ENCODE measurements at regions not wholly inside any gene's neighbourhood (a gene's known extent, or its start where the extent isn't known, plus 50 kb on each side); places are given as distances from the start of the nearest gene placed in this dataset.

DNA sequence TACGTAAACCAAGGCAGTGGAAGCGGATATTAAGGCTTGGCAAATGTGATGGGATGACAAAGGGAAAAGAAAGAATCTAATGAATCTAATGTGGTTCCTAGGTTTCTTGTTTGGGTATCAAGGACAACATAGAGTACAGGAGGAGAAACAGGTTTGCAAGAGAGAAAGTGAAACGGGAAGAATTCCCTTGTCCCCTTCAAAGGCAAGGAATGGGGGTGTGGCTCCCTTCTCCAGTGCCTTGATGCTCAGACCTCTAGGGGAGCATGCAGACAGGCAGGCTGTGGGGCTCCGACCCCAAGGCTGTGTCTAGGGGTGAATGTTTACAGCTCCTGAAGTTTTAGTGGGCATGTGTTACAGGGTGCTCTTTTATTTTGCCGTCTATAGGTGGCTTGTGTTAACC is 317.5 kb upstream of the HSF2 start:
- no peak for TF ChIP-seq ZFX (IDR thresholded peaks at IDR 0.05; ENCODE audit: borderline replicate concordance)
- TF ChIP-seq, protein P1, sequence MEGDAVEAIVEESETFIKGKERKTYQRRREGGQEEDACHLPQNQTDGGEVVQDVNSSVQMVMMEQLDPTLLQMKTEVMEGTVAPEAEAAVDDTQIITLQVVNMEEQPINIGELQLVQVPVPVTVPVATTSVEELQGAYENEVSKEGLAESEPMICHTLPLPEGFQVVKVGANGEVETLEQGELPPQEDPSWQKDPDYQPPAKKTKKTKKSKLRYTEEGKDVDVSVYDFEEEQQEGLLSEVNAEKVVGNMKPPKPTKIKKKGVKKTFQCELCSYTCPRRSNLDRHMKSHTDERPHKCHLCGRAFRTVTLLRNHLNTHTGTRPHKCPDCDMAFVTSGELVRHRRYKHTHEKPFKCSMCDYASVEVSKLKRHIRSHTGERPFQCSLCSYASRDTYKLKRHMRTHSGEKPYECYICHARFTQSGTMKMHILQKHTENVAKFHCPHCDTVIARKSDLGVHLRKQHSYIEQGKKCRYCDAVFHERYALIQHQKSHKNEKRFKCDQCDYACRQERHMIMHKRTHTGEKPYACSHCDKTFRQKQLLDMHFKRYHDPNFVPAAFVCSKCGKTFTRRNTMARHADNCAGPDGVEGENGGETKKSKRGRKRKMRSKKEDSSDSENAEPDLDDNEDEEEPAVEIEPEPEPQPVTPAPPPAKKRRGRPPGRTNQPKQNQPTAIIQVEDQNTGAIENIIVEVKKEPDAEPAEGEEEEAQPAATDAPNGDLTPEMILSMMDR (IDR thresholded peaks at IDR 0.05), result no peak
- H3K27ac ChIP-seq, result no peak overlapping the region

DNA sequence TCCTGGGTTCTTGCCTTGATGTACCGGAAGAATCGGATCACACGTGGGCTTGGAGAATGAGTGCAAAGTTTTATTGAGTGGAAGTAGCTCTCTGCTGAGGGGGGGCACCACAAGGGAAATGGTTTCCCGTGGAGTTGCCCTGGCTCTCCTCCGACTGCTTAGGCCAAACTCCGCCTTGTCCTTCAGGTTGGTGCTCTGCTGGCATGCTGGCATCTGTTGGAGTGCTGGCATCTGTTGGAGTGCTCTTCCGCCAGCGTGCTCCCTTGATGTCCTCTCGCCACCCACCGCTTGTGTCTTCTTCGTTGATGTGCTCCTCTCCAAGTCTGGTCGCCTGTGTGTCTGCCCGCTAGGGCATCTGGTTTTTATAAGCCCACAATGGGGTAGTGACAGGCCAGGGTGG is 317.1 kb upstream of the HSF2 start:
- TF ChIP-seq, protein P1 (IDR thresholded peaks at IDR 0.05), result no peak
- no peak for TF ChIP-seq ZFX (IDR thresholded peaks at IDR 0.05; ENCODE audit: borderline replicate concordance)
- no peak overlapping the region for H3K27ac ChIP-seq

DNA sequence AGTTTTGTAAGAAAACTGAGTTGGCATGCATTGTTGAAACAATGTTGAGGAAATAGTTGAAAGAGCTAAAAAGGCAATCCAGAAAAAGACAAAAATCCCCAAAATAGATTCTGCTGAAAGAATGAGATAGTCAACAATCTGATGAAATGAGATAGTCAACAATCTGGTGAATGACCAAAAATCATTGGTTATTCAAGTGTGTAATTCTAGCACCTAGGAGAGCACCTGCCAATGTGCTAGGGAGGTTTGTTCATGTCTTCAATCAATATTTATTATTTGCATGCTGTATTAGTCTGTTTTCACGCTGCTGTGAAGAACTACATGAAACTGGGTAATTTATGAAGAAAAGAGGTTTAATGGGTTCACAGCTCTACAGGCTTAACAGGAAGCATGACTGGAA is 307.1 kb upstream of the HSF2 start:
- H3K27ac ChIP-seq, result no peak overlapping the region
- TF ChIP-seq, protein P1 (IDR thresholded peaks at IDR 0.05), result no peak
- no peak for TF ChIP-seq ZFX (IDR thresholded peaks at IDR 0.05; ENCODE audit: borderline replicate concordance)

DNA sequence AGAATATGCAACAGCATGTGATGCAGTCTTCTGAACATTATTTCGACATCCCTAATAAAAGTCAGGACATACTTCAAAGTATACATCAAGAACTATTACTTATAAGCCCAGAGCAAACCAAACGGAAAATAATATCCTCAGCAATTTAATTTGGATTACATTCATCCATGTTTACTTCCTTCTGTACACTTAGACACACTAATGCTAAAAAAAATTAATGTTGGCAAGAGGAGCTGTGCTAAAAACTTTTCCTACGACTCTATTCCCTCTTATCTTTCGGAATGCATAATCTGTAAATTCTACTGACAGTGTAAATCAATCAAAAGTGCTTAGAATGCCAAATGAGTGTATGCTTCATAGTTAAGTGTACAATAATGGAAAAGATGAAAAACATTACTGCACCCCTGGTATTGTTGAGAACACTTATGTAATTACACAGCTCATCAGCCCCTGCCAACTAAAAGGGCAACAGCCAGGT is 301.2 kb upstream of the HSF2 start:
- no peak for TF ChIP-seq ZFX (IDR thresholded peaks at IDR 0.05; ENCODE audit: borderline replicate concordance)
- TF ChIP-seq, protein P1 (IDR thresholded peaks at IDR 0.05), result no peak
- no peak overlapping the region for H3K27ac ChIP-seq

DNA sequence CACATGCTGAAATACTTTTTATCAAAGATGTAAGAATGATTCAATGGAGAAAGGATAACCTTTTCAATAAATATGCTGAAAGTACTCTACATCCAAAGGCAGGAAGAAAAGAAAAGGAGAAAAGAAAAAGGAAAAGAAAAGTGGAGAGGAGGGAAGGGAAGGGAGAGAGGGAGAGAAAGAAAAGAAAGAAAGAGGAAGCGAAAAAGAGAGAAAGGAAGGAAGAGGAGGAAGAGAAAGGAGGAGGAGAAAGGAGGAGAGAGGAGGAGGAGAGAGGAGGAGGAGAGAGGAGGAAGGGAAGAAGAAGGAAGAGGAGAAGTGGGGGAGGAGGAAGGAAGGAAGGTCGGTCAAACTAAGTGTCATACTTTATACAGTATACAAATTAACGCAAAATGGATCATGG is 297.4 kb upstream of the HSF2 start:
- no peak for TF ChIP-seq ZFX (IDR thresholded peaks at IDR 0.05; ENCODE audit: borderline replicate concordance)
- TF ChIP-seq, protein P1 (IDR thresholded peaks at IDR 0.05), result no peak
- H3K27ac ChIP-seq, result no peak overlapping the region

DNA sequence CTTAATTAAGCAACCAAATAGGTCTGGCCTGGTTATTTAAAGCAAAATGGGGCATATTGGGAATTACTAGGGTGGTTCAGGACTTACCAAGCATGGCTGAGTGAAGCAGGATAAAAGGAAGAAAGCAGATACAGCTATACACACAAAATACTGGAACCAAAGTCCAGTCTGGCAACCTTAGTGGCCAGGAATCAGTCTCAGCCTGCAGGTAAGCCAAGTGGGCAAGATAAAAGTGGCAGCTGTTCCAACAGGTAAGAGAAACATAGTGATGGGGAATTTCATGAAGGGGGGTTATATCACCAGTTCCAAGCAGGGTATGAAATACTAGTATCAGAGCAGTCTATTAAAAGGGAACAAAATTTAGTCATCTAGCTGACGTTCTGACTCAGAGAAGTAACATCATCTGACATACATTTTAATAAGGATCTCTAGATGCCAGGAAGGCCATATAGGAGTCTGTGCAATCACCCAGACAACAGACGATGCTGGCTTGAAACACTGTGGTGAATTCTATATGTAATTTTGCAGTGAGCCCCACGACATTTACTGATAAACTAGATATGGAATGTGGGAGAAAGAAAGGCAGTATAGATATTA is 292.1 kb upstream of the HSF2 start:
- no peak for TF ChIP-seq ZFX (IDR thresholded peaks at IDR 0.05; ENCODE audit: borderline replicate concordance)
- TF ChIP-seq, protein P1 (IDR thresholded peaks at IDR 0.05), result no peak
- no peak overlapping the region for H3K27ac ChIP-seq

DNA sequence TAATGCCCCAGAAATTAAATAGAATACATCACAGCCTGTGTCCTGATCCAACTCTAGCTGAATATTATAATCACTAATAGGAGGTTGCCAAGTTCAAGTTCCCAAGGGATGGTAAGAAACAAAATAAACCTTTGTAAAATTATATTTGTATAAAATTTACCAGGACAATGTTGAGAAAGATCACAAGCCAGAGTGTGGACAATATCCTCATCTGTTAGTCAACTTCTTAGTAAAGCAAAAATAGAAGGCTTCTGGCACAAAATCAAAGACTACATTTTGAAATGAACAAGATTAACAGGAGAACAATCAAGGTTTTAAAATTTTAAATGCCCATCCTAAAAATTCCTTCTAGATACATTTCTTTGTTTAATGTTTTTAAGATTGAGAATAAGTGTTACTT is 290.4 kb upstream of the HSF2 start:
- TF ChIP-seq ZFX (IDR thresholded peaks at IDR 0.05; ENCODE audit: borderline replicate concordance), result no peak
- TF ChIP-seq, protein P1 (IDR thresholded peaks at IDR 0.05), result no peak

More for the DNA sequence above, 290.4 kb upstream of the HSF2 start:
- H3K27ac ChIP-seq, result no peak overlapping the region
